Mesendoderm (in vitro differentiated cells): ENCODE measurements at regions not wholly inside any gene's neighbourhood (a gene's known extent, or its start where the extent isn't known, plus 50 kb on each side); places are given as distances from the start of the nearest gene placed in this dataset.

Experiments
- DNase-seq: peaks from one replicate; pipeline ENCODE4 v3.0.0; 2013
- H2AK5ac ChIP-seq: 2 replicates; pipeline ENCODE4 v1.6.1; 2013; ENCODE audit warnings: low read length, inconsistent platforms
- H2BK120ac ChIP-seq: 2 replicates; pipeline ENCODE4 v1.6.1; 2013; ENCODE audit warnings: low read depth, mild to moderate bottlenecking, low read length, moderate library complexity, mixed read lengths
- H2BK15ac ChIP-seq: replicated peaks from 2 replicates; pipeline ENCODE4 v1.6.1; 2013; ENCODE audit warnings: low read depth, mild to moderate bottlenecking, moderate library complexity
- H2BK5ac ChIP-seq: 2 replicates; pipeline ENCODE4 v1.6.1; 2013; ENCODE audit warnings: low read length, inconsistent platforms
- H3K18ac ChIP-seq: 2 replicates; pipeline ENCODE4 v1.6.1; 2013; ENCODE audit warnings: mild to moderate bottlenecking, low read length, mixed read lengths
- H3K23ac ChIP-seq: one replicate; pipeline ENCODE4 v1.6.1; 2013; ENCODE audit warnings: low read length
- H3K27ac ChIP-seq: 2 replicates; pipeline ENCODE4 v1.5.1; 2013; ENCODE audit warnings: low read depth, mild to moderate bottlenecking, inconsistent platforms, low read length, moderate library complexity
- H3K27me3 ChIP-seq: 2 replicates; pipeline ENCODE4 v1.6.1; 2013; ENCODE audit warnings: low read length, control low read depth, mild to moderate bottlenecking, inconsistent platforms; ENCODE audit not compliant: insufficient read depth, poor library complexity
- H3K36me3 ChIP-seq: 2 replicates; pipeline ENCODE4 v1.6.1; 2013; ENCODE audit warnings: low read length, inconsistent platforms; ENCODE audit not compliant: control insufficient read depth, insufficient read depth
- H3K4ac ChIP-seq: one replicate; pipeline ENCODE4 v1.6.1; 2013; ENCODE audit warnings: low read depth, mild to moderate bottlenecking, low read length, moderate library complexity
- H3K4me1 ChIP-seq: 2 replicates; pipeline ENCODE4 v1.6.1; 2013; ENCODE audit warnings: low read depth, low read length, inconsistent platforms; ENCODE audit not compliant: control insufficient read depth
- H3K4me2 ChIP-seq: 2 replicates; pipeline ENCODE4 v1.6.1; 2013; ENCODE audit warnings: low read length
- H3K4me3 ChIP-seq: 2 replicates; pipeline ENCODE4 v1.5.1; 2013; ENCODE audit warnings: mild to moderate bottlenecking, low read length
- H3K56ac ChIP-seq: one replicate; pipeline ENCODE4 v1.6.1; 2013; ENCODE audit warnings: low read length
- H3K79me1 ChIP-seq: 2 replicates; pipeline ENCODE4 v1.6.1; 2013; ENCODE audit warnings: low read length, inconsistent platforms
- H3K79me2 ChIP-seq: 2 replicates; pipeline ENCODE4 v1.6.1; 2013; ENCODE audit warnings: mild to moderate bottlenecking, low read length; ENCODE audit not compliant: control insufficient read depth, insufficient read depth
- H3K9ac ChIP-seq: 2 replicates; pipeline ENCODE4 v1.6.1; 2013; ENCODE audit warnings: low read length, inconsistent platforms
- H4K5ac ChIP-seq: one replicate; pipeline ENCODE4 v1.6.1; 2013; ENCODE audit warnings: low read length
- H4K8ac ChIP-seq: one replicate; pipeline ENCODE4 v1.6.1; 2013; ENCODE audit warnings: low read depth, mild to moderate bottlenecking, control low read depth, low read length, moderate library complexity
- WGBS: extraction: QIAGEN DNeasy Blood & Tissue Kit; methylation state at CpG from one replicate; pipeline ENCODE4 v1.1.7; 2013; ENCODE audit warnings: low lambda C conversion rate, missing lambda C conversion rate; ENCODE audit not compliant: insufficient coverage; ENCODE audit errors: extremely low coverage; 5-methylcytosine and 5-hydroxymethylcytosine counted together

- H3K27ac ChIP-seq, result no peak overlapping the region
- no peaks in the 10 kb centered on the region for H3K4me1 ChIP-seq
- H3K9ac ChIP-seq, result no peak overlapping the region
These were observed 725.0 kb downstream of the PRELID2 start for GRCh38 chr5:145110181-145110580.

GRCh38 chr5:145105384-145105783 is 729.8 kb downstream of the PRELID2 start:
- no peak overlapping the region for H3K4me3 ChIP-seq
- no peak overlapping the region for H3K23ac ChIP-seq
- H3K79me2 ChIP-seq, result no peaks in the 10 kb centered on the region
- no peak overlapping the region for H3K56ac ChIP-seq
- no peak overlapping the region for H2BK120ac ChIP-seq
- no peak overlapping the region for H3K4me2 ChIP-seq
- no peaks in the 10 kb centered on the region for H3K27me3 ChIP-seq
- H3K36me3 ChIP-seq, result no peaks in the 10 kb centered on the region
- H3K18ac ChIP-seq, result no peak overlapping the region
- H3K4me1 ChIP-seq, result no peaks in the 10 kb centered on the region
- no peak overlapping the region for H2AK5ac ChIP-seq
- H3K79me1 ChIP-seq, result no peaks in the 10 kb centered on the region
- H4K5ac ChIP-seq, result no peak overlapping the region
- no peak overlapping the region for H2BK15ac ChIP-seq
- H3K27ac ChIP-seq, result no peak overlapping the region
- no peak overlapping the region for H3K4ac ChIP-seq
- no peak overlapping the region for H3K9ac ChIP-seq
- no peak overlapping the region for H4K8ac ChIP-seq
- DNase-seq, result no peak
- no peak overlapping the region for H2BK5ac ChIP-seq
- WGBS, result no CpG with 5 or more reads among the region's 3 CpGs

More at GRCh38 chr5:145110181-145110580, 725.0 kb downstream of the PRELID2 start:
- H3K23ac ChIP-seq, result no peak overlapping the region
- H3K4me3 ChIP-seq, result no peak overlapping the region
- no peak overlapping the region for H2BK5ac ChIP-seq
- no CpG with 5 or more reads among the region's 5 CpGs for WGBS
- H3K4me2 ChIP-seq, result no peak overlapping the region
- no peak for DNase-seq
- H4K8ac ChIP-seq, result no peak overlapping the region
- no peak overlapping the region for H2BK15ac ChIP-seq
- H3K18ac ChIP-seq, result no peak overlapping the region
- H3K4ac ChIP-seq, result no peak overlapping the region
- H3K27me3 ChIP-seq, result no peaks in the 10 kb centered on the region
- no peak overlapping the region for H2AK5ac ChIP-seq
- no peaks in the 10 kb centered on the region for H3K79me1 ChIP-seq
- H3K56ac ChIP-seq, result no peak overlapping the region
- H4K5ac ChIP-seq, result no peak overlapping the region
- H3K36me3 ChIP-seq, result no peaks in the 10 kb centered on the region
- no peak overlapping the region for H2BK120ac ChIP-seq
- H3K79me2 ChIP-seq, result no peaks in the 10 kb centered on the region

GRCh38 chr5:145104106-145104505 is 731.0 kb downstream of the PRELID2 start:
- Histone ChIP-seq H2BK120ac (no peak overlapping the region), H3K4ac (no peak overlapping the region), H2BK5ac (no peak overlapping the region), H3K79me1 (no peaks in the 10 kb centered on the region), H3K18ac (no peak overlapping the region), H3K56ac (no peak overlapping the region), H3K4me1 (no peaks in the 10 kb centered on the region), H3K4me3 (no peak overlapping the region), H3K4me2 (no peak overlapping the region), H3K36me3 (no peaks in the 10 kb centered on the region), H3K79me2 (no peaks in the 10 kb centered on the region), H4K8ac (no peak overlapping the region), H4K5ac (no peak overlapping the region), H3K27ac (no peak overlapping the region), H3K27me3 (no peaks in the 10 kb centered on the region), H3K9ac (no peak overlapping the region), H2BK15ac (no peak overlapping the region), H2AK5ac (no peak overlapping the region), H3K23ac (no peak overlapping the region)
- DNase-seq, result no peak

- Histone ChIP-seq H3K4me3 (no peak overlapping the region), H2BK15ac (no peak overlapping the region), H3K27me3 (no peaks in the 10 kb centered on the region), H2BK120ac (no peak overlapping the region), H2BK5ac (no peak overlapping the region), H3K18ac (no peak overlapping the region), H3K27ac (no peak overlapping the region), H3K79me1 (no peaks in the 10 kb centered on the region), H3K23ac (no peak overlapping the region), H3K79me2 (no peaks in the 10 kb centered on the region), H3K4ac (no peak overlapping the region), H2AK5ac (no peak overlapping the region), H3K4me1 (no peaks in the 10 kb centered on the region), H3K4me2 (no peak overlapping the region), H4K5ac (no peak overlapping the region), H3K56ac (no peak overlapping the region), H4K8ac (no peak overlapping the region), H3K9ac (no peak overlapping the region), H3K36me3 (no peaks in the 10 kb centered on the region)
- peak; percentile 41 for DNase-seq
- WGBS, result no CpG with 5 or more reads among the region's 3 CpGs
These were observed 733.9 kb downstream of the PRELID2 start for GRCh38 chr5:145101246-145101645.

GRCh38 chr5:145090115-145090514 is 745.0 kb downstream of the PRELID2 start:
- no peak overlapping the region for H3K4me3 ChIP-seq
- no peaks in the 10 kb centered on the region for H3K4me1 ChIP-seq
- H3K4ac ChIP-seq, result no peak overlapping the region
- H2AK5ac ChIP-seq, result no peak overlapping the region
- H3K4me2 ChIP-seq, result no peak overlapping the region
- H3K27ac ChIP-seq, result no peak overlapping the region
- WGBS, result no CpG with 5 or more reads among the region's 1 CpG
- H3K27me3 ChIP-seq, result no peaks in the 10 kb centered on the region
- H2BK120ac ChIP-seq, result no peak overlapping the region
- H3K79me2 ChIP-seq, result no peaks in the 10 kb centered on the region
- no peak overlapping the region for H3K23ac ChIP-seq
- no peak overlapping the region for H4K8ac ChIP-seq
- H3K9ac ChIP-seq, result no peak overlapping the region
- DNase-seq, result no peak
- no peaks in the 10 kb centered on the region for H3K79me1 ChIP-seq
- no peak overlapping the region for H4K5ac ChIP-seq
- H2BK5ac ChIP-seq, result no peak overlapping the region
- H3K18ac ChIP-seq, result no peak overlapping the region
- no peak overlapping the region for H3K56ac ChIP-seq
- no peak overlapping the region for H2BK15ac ChIP-seq
- no peaks in the 10 kb centered on the region for H3K36me3 ChIP-seq

- no peak overlapping the region for H3K4me2 ChIP-seq
- no peak overlapping the region for H4K8ac ChIP-seq
- no peaks in the 10 kb centered on the region for H3K27me3 ChIP-seq
- no peak overlapping the region for H3K27ac ChIP-seq
- H2BK120ac ChIP-seq, result no peak overlapping the region
- H3K18ac ChIP-seq, result no peak overlapping the region
- H3K4ac ChIP-seq, result no peak overlapping the region
- no peak overlapping the region for H4K5ac ChIP-seq
- no peaks in the 10 kb centered on the region for H3K79me2 ChIP-seq
- H3K36me3 ChIP-seq, result no peaks in the 10 kb centered on the region
- H3K4me1 ChIP-seq, result no peaks in the 10 kb centered on the region
- H2BK5ac ChIP-seq, result no peak overlapping the region
- WGBS, result no CpG with 5 or more reads among the region's 2 CpGs
- H3K9ac ChIP-seq, result no peak overlapping the region
- H3K23ac ChIP-seq, result no peak overlapping the region
- H3K56ac ChIP-seq, result no peak overlapping the region
- DNase-seq, result no peak
- H3K4me3 ChIP-seq, result no peak overlapping the region
- no peaks in the 10 kb centered on the region for H3K79me1 ChIP-seq
- H2AK5ac ChIP-seq, result no peak overlapping the region
- H2BK15ac ChIP-seq, result no peak overlapping the region
These were observed 750.3 kb downstream of the PRELID2 start for GRCh38 chr5:145084834-145085233.
